ENCODE measurements at regions not wholly inside any gene's neighbourhood (a gene's known extent, or its start where the extent isn't known, plus 50 kb on each side); places are given as distances from the start of the nearest gene placed in this dataset.

- Mint-ChIP-seq H3K9me3 (ENCODE audit: low read depth) (peaks cover 24% of the 10 kb centered on the region), H3K27ac (ENCODE audit: unreplicated experiment) (no peak overlapping the region), H3K4me1 (ENCODE audit: low read depth) (peaks cover 7% of the 10 kb centered on the region), H3K36me3 (ENCODE audit: low read depth) (peaks cover 2% of the 10 kb centered on the region), H3K4me3 (ENCODE audit: unreplicated experiment) (no peak overlapping the region), H3K27me3 (ENCODE audit: low read depth) (no peaks in the 10 kb centered on the region)
- no peak for TF ChIP-seq CTCF (IDR thresholded peaks at IDR 0.05)
- DNase-seq (ENCODE audit: low spot score): no peak
Measured at GRCh38 chr7:41760293-41760692, 57.4 kb upstream of the INHBA start.

DNA sequence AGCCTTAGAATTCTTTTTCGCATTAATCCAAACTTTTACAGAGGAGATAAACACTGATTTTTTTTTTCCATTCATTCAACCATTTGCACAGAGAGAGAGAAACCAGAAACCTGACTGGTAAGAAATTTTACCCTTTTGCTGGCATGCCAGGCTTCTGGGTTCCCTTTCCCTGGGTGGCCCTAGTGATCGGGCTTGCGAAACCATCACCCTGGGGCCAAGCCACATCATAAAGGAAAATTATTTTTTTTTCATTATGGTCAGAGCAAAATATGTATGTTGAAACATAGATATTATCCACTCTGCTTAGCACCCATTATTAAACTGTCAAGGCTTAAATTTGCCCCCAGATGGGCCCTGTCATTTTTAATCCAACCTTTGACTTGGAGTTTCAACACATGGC is 55.4 kb upstream of the INHBA start:
- Mint-ChIP-seq H3K27ac (ENCODE audit: unreplicated experiment) (no peak overlapping the region), H3K9me3 (ENCODE audit: low read depth) (peaks cover 22% of the 10 kb centered on the region), H3K4me3 (ENCODE audit: unreplicated experiment) (no peak overlapping the region), H3K4me1 (ENCODE audit: low read depth) (peaks cover 7% of the 10 kb centered on the region), H3K27me3 (ENCODE audit: low read depth) (no peaks in the 10 kb centered on the region), H3K36me3 (ENCODE audit: low read depth) (peaks cover 2% of the 10 kb centered on the region)
- DNase-seq (ENCODE audit: low spot score): no peak
- TF ChIP-seq CTCF (IDR thresholded peaks at IDR 0.05): no peak

GRCh38 chr7:41756650-41757182 is 53.8 kb upstream of the INHBA start:
- no peak for TF ChIP-seq CTCF (IDR thresholded peaks at IDR 0.05)
- Mint-ChIP-seq H3K9me3 (ENCODE audit: low read depth) (peaks cover 18% of the 10 kb centered on the region), H3K4me3 (ENCODE audit: unreplicated experiment) (no peak overlapping the region), H3K4me1 (ENCODE audit: low read depth) (peaks cover 7% of the 10 kb centered on the region), H3K27me3 (ENCODE audit: low read depth) (no peaks in the 10 kb centered on the region), H3K27ac (ENCODE audit: unreplicated experiment) (no peak overlapping the region), H3K36me3 (ENCODE audit: low read depth) (peaks cover 2% of the 10 kb centered on the region)
- DNase-seq (ENCODE audit: low spot score): no peak

- Mint-ChIP-seq H3K9me3 (ENCODE audit: low read depth) (peaks cover 15% of the 10 kb centered on the region), H3K4me1 (ENCODE audit: low read depth) (peaks cover under 1% of the 10 kb centered on the region), H3K27ac (ENCODE audit: unreplicated experiment) (no peak overlapping the region), H3K27me3 (ENCODE audit: low read depth) (no peaks in the 10 kb centered on the region), H3K36me3 (ENCODE audit: low read depth) (peaks cover 2% of the 10 kb centered on the region), H3K4me3 (ENCODE audit: unreplicated experiment) (no peak overlapping the region)
- no peak for DNase-seq (ENCODE audit: low spot score)
- no peak for TF ChIP-seq CTCF (IDR thresholded peaks at IDR 0.05)
Measured at GRCh38 chr7:41755096-41755495, 52.2 kb upstream of the INHBA start.

- H3K9me3 Mint-ChIP-seq (ENCODE audit: low read depth): peaks cover 16% of the 10 kb centered on the region
Measured at GRCh38 chr7:41754046-41754445, 51.2 kb upstream of the INHBA start.

More at GRCh38 chr7:41754046-41754445, 51.2 kb upstream of the INHBA start:
- DNase-seq (ENCODE audit: low spot score): no peak
- no peak overlapping the region for H3K27ac Mint-ChIP-seq (ENCODE audit: unreplicated experiment)
- no peak for TF ChIP-seq CTCF (IDR thresholded peaks at IDR 0.05)
- H3K36me3 Mint-ChIP-seq (ENCODE audit: low read depth): peaks cover 2% of the 10 kb centered on the region
- H3K4me3 Mint-ChIP-seq (ENCODE audit: unreplicated experiment): no peak overlapping the region
- no peaks in the 10 kb centered on the region for H3K27me3 Mint-ChIP-seq (ENCODE audit: low read depth)
- no peaks in the 10 kb centered on the region for H3K4me1 Mint-ChIP-seq (ENCODE audit: low read depth)

All from chondrocyte (in vitro differentiated cells).